Hepatocyte (in vitro differentiated cells): ENCODE measurements at regions not wholly inside any gene's neighbourhood (a gene's known extent, or its start where the extent isn't known, plus 50 kb on each side); places are given as distances from the start of the nearest gene placed in this dataset.

Experiments
- CTCF ChIP-seq: fragments of 200-600 bp; sonication (generic); IDR thresholded peaks from 2 replicates; pipeline ENCODE4 v1.5.1; 2016; ENCODE audit warnings: antibody characterized with exemption, mild to moderate bottlenecking; ENCODE audit not compliant: poor library complexity
- EZH2 ChIP-seq: fragments of 200-600 bp; sonication (generic); IDR thresholded peaks from 2 replicates; pipeline ENCODE4 v1.6.1; 2016; ENCODE audit warnings: antibody characterized with exemption, mild to moderate bottlenecking, borderline replicate concordance
- EZH2phosphoT487 ChIP-seq: fragments of 200-600 bp; sonication (generic); IDR thresholded peaks from one replicate; pipeline ENCODE4 v1.6.1; 2018; ENCODE audit warnings: antibody characterized with exemption, mild to moderate bottlenecking, low read depth, moderate library complexity; ENCODE audit not compliant: unreplicated experiment, severe bottlenecking

GRCh38 chr14:49306152-49306751, 279.9 kb downstream of the RPS29 start:
- TF ChIP-seq EZH2 (no peak), CTCF (peak; percentile 59), EZH2phosphoT487 (no peak)
